CD4-positive, alpha-beta T cell treated with Interleukin-15 for 4 hours (primary cell): ENCODE measurements at regions not wholly inside any gene's neighbourhood (a gene's known extent, or its start where the extent isn't known, plus 50 kb on each side); places are given as distances from the start of the nearest gene placed in this dataset.
"Not testable (repeated sequence)": the region's sequence is repeated elsewhere in the genome, so short reads cannot be mapped to it uniquely, and the experiment has no call there.

ENCODE experiments used
- DNase-seq: peaks from one replicate; pipeline ENCODE4 v3.0.0-alpha.2; 2020; ENCODE audit warnings: low spot score

DNA sequence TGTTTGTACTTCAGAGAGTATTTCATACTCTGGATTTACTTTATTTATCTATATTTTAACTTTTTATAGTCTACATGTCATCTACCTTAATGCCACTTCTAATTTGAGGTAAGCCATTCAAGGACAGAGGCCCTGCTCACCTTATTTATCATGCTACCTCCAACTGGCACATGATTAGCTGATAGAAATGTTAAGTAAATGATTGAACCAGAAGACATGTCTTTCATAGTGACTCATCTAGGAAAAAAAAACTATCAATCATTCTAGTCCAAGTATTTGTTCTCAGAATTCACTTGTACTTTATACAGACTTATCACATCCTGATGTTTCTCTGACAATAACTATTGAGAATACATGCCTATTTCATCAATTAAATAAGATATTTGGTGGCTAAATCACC, 856.3 kb downstream of the XPNPEP1 start:
- DNase-seq: no peak

DNA sequence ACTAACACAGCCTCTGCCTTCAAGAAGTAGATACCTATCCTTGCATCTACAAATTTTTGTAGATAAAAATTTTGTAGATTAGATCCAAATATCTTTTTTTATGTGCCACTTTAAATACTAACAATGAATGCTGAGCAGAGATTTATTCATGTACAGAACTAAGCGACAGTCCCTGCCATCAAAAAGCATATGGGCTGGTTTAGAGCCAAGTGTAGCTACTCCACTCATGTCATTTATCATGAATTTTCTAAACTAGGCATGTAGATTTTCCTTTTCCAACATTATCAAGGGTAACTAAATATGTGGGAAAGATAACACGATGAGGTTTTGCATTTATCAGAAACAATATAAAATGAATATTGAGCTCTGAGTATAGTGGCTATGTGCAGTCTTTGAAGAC, 857.5 kb downstream of the XPNPEP1 start:
- DNase-seq: no peak

DNA sequence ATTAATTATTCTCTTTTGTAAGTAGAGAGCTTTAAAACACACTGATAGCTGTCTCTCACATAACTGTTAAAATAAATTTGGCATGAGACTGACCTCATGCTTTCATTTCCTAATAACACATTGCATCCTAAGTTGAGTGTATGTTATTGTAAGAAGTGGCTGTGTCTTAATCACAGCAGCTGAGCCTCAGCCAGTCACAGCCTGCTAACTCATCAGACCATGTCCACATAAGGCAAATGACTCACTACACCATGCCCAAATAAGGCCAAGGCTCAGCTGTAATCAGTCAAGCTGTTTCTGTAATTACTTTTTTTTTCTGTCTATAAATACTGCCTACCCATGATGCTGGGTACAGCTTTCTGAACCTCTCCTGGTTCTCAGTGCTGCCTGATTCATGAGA, 860.9 kb downstream of the XPNPEP1 start:
- no peak for DNase-seq

DNA sequence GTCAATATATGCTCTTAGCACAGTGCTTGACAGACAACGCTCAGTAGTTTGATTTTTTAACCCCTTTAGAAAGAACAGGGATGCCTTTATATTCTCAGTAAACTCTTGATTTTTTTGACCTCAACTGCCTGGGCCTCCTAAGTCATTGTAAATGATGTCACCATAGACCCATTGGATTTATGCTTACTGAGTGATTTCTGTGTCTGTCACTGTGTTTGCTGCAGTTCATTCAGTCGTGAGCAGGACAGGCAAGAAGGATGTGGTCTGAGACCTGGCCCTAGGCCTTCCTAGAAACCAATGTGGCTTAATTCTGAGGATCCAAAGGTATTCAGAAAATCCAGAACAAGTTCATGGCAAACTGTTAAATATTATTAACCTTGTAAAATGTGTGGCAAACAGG, 868.1 kb downstream of the XPNPEP1 start:
- DNase-seq: no peak

DNA sequence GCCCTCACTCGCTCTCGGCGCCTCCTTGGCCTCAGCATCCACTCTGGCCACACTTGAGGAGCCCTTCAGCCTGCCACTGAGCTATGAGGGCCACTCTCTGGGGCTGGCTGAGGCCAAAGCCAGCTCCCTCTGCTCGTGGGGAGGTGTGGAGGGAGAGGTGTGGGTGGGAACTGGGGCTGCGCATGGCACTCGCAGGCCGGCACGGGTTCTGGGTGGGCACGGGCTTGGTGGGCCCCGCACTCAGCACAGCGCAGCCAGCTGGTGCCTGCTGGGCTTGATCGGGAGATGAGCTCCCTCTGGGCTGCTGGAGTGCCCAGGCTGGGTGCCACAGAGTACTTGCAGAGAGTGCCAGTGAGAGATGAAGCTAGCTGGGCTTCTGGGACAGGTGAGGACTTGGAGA, 875.5 kb downstream of the XPNPEP1 start:
- DNase-seq: no peak

DNA sequence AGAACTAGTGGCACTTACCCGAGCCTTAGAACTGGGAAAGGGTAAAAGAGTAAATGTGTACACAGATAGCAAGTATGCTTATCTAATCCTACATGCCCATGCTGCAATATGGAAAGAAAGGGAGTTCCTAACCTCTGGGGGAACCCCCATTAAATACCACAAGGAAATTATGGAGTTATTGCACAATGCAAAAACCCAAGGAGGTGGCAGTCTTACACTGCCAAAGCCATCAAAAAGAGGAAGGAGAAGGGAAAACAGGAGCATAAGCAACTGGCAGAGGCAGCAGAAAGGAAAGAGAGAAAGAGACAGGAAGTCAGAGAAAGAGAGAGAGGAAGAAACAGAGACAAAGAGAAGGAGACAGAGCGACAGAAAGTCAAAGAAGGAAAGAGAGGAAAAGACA, 876.9 kb downstream of the XPNPEP1 start:
- not testable (repeated sequence) for DNase-seq

DNA sequence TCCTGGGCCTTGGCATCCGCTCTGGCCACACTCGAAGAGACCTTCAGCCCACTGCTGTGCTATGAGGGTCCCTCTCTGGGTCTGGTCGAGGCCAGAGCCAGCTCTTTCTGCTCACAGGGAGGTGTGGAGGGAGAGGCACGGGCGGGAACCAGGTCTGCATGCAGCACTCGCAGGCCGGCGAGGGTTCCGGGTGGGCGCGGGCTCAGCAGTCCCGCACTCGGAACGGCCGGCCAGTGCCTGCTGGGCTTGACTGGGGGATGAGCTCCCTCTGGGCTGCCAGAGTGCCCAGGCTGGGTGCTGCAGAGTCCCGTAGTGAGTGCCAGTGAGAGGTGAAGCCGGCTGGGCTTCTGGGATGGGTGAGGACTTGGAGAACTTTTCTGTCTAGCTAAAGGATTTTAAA, 882.7 kb downstream of the XPNPEP1 start:
- DNase-seq: no peak

DNA sequence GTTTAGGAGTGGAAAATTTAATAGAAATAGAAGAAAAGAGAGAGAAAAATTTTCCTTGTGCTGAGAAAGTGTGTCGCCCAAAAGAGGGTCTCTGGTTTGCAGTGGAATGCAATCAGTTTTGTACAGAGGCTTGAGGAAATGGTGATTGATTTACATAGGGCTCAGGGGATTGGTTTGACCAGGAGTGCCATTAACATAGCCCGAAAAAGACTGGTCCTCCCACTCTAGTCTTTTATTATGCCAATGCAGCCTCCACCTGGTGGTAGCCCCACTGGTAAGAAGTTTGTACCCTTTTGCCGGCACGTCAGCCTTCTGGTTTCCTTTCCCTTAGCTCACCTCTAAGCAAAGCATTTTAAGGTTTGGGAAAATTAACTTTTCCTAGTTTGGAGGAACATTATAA, 885.3 kb downstream of the XPNPEP1 start:
- DNase-seq: no peak

DNA sequence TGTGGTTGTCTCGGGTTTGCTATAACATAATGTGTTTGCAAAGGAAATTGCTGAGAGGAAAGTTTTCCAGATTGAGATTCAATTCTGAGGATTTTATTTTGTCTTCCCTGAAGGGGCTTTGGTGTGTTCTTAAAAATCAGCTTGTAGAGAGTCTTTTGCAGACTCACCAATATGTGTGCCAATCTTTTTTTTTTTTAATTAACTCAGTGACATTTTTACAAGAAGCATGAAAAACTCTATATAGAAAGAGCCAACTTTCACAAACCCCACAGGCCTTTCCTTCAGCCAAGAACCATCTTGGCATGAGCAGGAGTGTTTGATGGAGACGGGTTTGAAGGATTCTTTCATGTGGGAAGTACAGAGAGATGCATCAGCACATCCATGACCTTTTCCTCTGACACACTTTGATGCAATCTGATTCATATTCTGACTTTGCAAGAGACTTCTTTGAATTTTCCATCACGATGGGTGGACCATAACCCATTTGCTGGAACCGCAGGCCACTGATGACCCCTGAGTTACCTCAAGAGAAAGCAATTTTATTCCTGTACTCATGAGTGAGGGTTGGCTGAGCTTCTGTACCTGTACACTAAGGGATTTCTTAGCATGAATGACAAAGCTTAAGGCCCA, 892.6 kb downstream of the XPNPEP1 start:
- no peak for DNase-seq

DNA sequence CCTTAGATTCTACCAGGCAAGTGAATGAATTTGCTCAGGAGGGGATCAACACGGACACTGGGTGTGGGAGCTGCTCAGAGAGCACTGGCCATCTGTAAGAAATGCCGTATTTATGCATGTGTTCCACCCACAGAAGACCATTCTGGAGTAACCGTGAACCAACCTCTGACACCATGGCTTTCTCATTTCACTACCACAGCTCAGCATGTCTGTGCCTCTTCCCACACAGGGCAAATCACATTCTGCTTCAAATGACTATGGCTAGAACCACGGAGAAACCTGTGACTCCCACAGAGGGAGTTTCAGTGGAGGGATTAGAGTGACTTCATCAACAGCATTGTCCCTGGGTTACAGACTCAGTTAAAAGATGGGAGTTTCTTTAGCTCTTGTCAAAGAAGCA, 893.4 kb downstream of the XPNPEP1 start:
- no peak for DNase-seq

DNA sequence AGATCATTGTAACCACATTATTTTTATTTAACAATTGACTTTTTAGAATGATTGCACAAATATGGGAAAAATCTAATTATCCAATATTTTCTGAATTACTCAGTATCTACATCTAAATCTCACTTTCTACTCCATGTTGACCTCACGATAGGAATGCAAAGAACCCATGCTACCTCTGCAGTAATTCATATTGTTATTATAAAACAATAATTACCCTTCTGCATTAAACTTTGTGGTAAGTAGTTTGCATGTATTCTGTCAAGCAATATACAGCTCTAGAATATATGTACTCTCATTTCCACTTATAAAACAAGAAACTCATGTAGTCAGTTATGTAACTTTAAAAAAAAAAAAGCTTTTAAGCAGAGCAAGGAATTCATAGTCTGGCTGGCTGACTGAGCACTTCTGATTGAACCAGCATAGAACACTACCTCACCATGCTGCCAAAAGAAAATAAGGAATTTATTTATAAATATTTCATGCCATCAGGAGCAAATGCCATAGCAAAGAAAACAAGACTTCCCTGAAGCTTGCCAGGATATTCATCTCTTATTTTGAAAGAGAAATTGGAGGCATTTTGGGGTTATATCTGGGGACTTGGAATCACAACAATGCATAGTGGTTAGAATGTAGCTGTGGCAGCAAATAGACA, 895.7 kb downstream of the XPNPEP1 start:
- DNase-seq: no peak

DNA sequence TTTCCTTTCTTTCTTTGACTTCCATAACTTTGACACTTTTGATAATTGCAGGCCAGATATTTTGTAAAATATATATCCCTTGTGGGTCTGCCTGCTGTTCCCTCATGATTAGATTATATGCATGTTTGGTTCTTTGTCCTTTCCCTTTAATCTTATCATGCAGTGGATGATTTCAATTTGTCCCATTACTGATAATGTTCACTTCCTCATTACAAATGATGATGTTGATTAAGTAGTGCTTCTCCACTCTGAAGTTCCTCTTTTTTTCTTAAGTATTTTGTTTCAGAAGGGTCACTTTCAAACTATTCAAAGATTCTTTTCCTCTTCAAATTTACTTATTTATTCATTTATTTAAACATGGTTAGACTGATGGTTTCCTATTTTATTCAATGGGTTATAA, 898.1 kb downstream of the XPNPEP1 start:
- no peak for DNase-seq

DNA sequence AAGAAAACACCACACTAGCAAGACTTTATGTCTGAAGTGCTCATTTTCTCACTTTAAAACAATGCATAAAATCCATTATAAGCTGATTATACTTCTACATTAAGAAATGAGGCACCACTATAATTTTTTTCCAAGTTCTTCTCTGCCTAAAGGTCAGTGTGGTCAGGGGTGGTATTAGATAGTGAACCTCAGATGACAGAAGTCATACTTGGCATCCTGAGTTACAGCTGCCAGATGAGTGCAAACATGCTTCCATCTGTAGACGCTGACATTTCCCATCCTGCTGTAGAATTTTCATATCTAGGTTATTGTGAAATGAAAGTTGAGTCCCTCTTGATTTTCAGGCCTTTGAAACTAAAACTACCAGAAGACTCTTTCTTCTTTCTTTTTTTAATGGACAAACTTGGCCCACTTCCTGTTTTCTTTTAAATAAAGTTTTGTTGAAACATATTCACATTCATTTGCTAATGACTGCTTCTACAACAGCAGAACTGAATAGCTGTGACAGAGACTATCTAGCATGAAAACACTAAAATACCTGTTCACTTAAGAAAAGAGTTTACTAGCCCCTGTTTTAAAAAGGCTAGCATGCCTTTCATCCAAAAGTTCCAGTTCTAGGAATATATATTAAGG, 900.8 kb downstream of the XPNPEP1 start:
- no peak for DNase-seq

DNA sequence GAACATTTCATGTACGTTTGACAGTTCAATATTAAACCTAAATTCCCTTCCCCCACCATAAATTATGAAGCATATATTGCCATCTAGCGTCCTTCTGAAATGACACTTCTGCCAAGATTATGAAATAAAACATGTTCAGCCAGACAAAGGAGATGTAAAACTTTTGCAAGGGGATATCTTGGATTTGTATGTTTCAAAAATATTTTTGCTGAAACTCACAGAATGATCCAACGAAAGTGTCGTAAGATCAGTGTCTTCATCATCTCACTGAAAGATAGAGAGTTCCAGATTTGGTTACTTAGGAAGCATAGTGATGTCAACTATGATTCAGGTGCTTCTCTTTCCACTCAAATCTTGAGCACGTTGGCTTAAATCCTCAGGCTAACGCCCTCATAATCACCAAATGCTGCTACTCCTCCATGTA, 904.3 kb downstream of the XPNPEP1 start:
- no peak for DNase-seq

DNA sequence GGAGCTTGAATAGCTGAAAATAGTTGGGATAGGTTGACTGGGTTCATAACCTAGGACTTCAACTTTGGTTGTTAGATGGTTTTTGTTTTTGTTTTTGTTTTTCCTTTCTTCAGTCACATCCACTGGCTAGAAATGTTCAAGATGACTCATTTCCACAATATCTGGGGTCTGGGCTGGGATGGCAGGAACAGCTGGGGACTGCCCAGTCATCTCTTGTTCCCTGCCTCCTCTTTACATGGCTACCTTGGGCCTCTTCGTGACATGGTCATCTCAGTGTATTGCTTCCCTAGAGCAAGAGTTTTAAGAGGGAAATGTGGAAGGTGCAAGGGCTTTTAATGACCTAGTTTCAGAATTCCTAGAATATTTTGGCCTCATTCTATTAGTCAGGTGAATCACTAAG, 915.8 kb downstream of the XPNPEP1 start:
- DNase-seq: no peak

DNA sequence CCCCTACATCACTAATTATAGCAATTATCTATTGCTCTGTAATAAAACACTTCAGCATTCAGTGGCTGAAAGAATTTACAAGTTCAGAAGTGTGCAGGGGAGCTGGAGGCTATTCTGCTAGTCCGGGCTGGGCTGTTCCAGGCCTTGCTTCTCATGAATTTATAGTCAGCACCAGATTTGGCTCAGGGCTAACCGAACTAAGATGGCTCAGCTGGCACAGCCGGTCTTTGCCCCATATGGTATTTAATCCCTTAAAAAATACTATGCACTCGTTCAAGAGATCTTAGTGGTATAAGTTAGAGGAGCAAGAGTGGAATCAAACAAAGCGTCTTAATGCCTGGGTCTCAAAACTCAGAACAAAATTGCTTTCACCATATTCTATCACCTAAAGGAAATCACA, 932.9 kb downstream of the XPNPEP1 start:
- no peak for DNase-seq

DNA sequence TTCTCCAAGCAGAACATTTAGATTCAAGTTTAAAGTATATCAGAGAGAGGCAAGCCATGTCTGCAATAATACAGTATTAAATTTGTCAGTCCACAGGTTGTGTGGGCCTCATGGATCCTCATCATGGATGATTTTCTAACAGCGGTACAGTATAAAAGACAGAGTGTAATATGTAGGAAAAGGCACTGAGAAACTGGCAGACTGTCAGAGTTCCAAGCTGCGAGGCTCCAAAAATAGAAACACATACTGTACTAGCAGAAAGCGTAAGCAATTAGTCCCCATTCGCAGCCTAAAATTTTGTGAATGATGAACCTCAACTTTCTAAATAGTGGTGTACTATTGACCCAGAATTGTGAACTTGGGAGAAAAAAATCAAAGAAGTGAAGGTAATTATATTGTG, 933.3 kb downstream of the XPNPEP1 start:
- no peak for DNase-seq

DNA sequence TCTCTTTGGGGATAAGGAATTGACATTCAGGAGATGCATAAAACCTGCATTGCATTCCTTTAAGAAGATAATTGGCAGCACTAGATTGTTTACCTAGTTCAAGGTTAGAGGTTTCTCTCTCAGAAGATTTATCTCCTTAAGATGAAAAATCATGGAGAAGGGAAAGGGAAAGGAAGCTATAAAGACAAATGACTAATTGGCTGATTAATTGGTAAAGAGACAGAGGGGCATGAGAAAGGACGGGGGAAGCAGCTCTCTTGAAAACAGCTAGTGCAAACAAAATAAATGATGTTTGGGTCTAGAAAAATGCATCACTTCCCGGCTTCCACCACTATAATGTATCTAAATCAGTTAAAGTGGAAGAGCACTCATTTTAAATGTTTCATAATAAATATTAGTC, 941.2 kb downstream of the XPNPEP1 start:
- DNase-seq: no peak

DNA sequence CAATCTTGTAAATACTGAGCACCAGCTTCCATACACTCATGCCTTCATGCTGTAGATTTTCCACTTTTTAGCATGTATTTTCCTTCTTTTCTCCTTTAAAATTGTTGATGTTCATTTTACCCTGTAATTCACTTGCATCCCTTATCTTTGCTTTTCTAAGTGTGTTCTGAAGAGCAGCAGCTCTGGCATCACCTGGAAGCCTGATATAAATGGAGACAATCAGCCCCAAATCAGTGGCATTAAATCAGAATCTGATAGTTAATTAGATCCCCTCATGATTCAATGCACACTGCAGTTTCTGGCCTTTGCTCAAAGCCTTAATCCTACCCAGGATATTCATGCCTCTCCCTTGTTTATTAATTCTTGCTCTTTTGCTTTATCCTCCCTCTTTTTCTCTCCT, 942.4 kb downstream of the XPNPEP1 start:
- DNase-seq: no peak

DNA sequence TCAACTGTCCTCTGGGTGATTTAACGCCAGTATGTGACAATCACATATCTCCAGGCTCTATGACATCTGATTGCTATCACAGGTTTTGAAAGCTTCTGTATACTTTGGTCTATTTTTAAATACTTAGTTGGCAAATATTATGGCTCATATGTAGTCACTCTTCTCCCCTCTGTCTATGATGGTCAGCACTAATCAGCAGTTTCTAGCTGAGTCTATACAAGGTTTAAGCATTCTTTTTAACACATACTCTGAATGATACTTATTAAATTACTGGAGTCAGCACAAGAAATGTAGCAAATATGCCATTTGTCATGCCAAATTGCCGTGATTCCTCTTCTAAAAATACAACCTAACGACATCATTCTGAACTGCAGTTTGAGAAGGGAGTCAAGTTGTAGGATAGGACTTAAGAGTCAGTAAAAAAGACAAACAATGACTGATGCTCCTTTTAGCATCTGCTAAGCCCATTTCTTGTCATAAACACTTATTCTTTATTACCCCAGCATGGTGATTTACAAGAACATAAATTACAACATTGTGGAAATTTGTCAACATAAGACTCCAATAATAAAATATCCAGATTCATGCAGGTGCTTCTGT, 947.8 kb downstream of the XPNPEP1 start:
- DNase-seq: no peak

DNA sequence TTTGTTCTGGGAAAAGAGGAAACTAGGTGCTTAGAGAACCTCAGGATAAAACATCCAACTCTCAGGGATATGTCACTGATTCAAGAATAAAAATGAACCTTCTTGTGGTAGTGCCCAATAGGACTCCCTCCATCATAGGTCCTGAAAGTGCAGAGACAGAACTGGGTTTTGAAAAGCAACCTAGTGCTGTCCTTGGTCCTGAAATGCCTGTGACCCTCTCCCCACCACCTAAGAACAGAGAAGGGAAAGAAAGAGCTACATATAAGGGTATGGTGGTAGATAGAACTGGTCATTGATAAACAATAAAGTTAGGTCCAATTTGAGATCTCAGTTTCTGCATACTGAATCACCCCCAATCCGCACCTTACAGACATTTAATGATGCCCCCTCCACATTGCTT, 953.3 kb downstream of the XPNPEP1 start:
- no peak for DNase-seq

DNA sequence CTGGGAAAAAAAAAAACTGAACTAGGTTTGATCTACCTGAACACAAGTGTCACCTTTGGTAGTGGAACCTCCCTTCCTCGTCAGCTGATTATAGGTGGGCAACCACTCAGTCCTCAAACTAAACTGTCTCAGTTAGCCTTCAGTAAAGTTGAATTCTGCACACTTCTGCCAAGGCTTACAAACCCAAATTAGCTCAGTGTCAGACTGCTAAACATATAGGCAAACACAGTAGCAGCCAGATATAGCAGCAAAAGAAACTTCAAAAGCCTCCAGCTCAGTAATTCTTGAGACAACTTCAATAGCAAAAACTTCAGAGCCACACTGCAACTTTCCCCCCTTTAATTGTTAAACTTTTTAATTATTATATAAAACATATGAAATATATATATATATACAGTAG, 956.9 kb downstream of the XPNPEP1 start:
- DNase-seq: no peak

DNA sequence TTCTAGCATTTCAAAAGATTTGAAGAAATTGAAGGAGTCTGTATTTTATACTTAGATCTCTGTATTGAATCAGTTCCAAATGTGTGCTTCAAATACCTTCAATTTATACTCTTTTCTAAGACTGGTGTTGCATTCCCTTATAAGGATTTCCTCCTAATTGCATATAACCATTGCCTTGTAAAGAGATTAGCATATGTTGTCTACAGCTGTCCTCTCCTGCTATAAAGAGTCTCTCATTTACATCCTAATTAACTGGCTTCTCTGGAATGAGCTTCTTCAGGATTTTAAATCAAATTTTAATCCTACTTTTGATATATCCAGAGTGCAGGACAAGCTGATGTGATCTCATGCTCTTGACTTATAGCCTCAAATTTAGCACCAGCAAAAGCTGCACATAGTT, 957.3 kb downstream of the XPNPEP1 start:
- no peak for DNase-seq
